Psoas muscle (tissue), 7 donors: ENCODE measurements at regions not wholly inside any gene's neighbourhood (a gene's known extent, or its start where the extent isn't known, plus 50 kb on each side); places are given as distances from the start of the nearest gene placed in this dataset.

Source experiments
- ATAC-seq, 4 donors: fragments of 200-7000 bp; cut with Tn5 transposase; one replicate each; pipeline ENCODE4 v1.9.1; 2020; ENCODE audit warnings: moderate library complexity in 3 of 4, mild to moderate bottlenecking in 2 of 4
- DNase-seq, 2 donors: peaks; one replicate each; pipeline ENCODE4 v3.0.0-alpha.2; 2020
- H3K27ac ChIP-seq: fragments of 200-600 bp; one replicate; pipeline ENCODE4 v1.8.0; 2022
- H3K27me3 ChIP-seq, 3 donors: fragments of 200-600 bp in 1 of 3; one replicate each; pipeline versions ENCODE4 v1.6.1 to v1.8.0; 2013 to 2022; ENCODE audit warnings: low read length in 2 of 3, mild to moderate bottlenecking in 2 of 3, moderate library complexity in 1 of 3; ENCODE audit not compliant: insufficient read depth in 3 of 3
- H3K36me3 ChIP-seq, 2 donors: fragments of 200-600 bp in 1 of 2; one replicate each; pipeline versions ENCODE4 v1.6.1 to v1.8.0; 2013 to 2022; ENCODE audit warnings: low read depth in 1 of 2, mild to moderate bottlenecking in 1 of 2, moderate library complexity in 1 of 2; ENCODE audit not compliant: insufficient read depth in 1 of 2
- H3K4me1 ChIP-seq: fragments of 200-600 bp; one replicate; pipeline ENCODE4 v1.8.0; 2022
- H3K4me3 ChIP-seq: fragments of 200-600 bp; one replicate; pipeline ENCODE4 v1.8.0; 2022; ENCODE audit warnings: mild to moderate bottlenecking
- H3K9me3 ChIP-seq: fragments of 200-600 bp; one replicate; pipeline ENCODE4 v1.8.0; 2022
- WGBS, 3 donors: extraction: QIAGEN DNeasy Blood & Tissue Kit; methylation state at CpG; one replicate each; pipeline versions ENCODE4 v1.1.6 to v1.1.7; 2013; 5-methylcytosine and 5-hydroxymethylcytosine counted together
- intact Hi-C, 2 donors: fragments of 100-400 bp; cut with DNase I; formaldehyde crosslinking; loops; one replicate each; pipeline versions ENCODE4 v1.11.0 to v1.14.2; 2022
- TF ChIP-seq, protein P1 (sequence below): fragments of 200-600 bp; IDR thresholded peaks from one replicate; pipeline ENCODE4 v1.8.0; 2022; ENCODE audit warnings: antibody characterized with exemption
- donor health status: healthy with polysubstance abuse.
- donor health status: DM: no; HTN: no; CAD: no; lungs with moderate emphysema.
- donor health status: Bipolar disorder and iron deficiency.
- donor health status: healthy.
- donor health status: DM: yes; HTN: yes; CAD: no.
- donor health status: DM: no; HTN: no; CAD: no.
- donor health status: DM: yes; HTN: yes; CAD: no.

DNA sequence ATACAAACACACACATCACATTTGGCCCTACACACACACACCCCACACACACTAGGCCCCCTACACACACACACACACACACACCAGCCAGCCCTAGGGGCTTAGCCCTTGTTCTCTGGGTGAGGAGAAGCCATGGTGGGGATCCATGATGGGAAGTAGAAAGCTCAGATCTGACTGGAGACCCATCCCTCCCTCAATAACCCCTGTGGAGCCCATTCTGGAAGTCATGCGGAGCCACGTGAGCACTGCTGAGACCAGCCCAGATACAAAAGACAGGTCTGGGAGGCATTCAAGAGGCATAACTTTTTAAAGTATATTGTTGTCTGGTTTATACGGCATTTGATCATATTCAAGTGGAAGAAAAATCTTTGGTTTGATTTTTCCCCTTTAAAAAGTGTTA, 448.5 kb downstream of the SOX6 start:
- Histone ChIP-seq H3K27me3 (no peaks in the 10 kb centered on the region), H3K27ac (no peak overlapping the region), H3K9me3 (no peaks in the 10 kb centered on the region), H3K4me1 (peaks cover 6% of the 10 kb centered on the region), H3K36me3 (no peaks in the 10 kb centered on the region), H3K4me3 (no peak overlapping the region)
- intact Hi-C loops, result no loop called here
- DNase-seq (no peak), ATAC-seq (no peak)
- WGBS, 3 donors, result 93 to 95% (median 95%) methylated on average over 3 of the region's 3 CpGs
- TF ChIP-seq, protein P1, sequence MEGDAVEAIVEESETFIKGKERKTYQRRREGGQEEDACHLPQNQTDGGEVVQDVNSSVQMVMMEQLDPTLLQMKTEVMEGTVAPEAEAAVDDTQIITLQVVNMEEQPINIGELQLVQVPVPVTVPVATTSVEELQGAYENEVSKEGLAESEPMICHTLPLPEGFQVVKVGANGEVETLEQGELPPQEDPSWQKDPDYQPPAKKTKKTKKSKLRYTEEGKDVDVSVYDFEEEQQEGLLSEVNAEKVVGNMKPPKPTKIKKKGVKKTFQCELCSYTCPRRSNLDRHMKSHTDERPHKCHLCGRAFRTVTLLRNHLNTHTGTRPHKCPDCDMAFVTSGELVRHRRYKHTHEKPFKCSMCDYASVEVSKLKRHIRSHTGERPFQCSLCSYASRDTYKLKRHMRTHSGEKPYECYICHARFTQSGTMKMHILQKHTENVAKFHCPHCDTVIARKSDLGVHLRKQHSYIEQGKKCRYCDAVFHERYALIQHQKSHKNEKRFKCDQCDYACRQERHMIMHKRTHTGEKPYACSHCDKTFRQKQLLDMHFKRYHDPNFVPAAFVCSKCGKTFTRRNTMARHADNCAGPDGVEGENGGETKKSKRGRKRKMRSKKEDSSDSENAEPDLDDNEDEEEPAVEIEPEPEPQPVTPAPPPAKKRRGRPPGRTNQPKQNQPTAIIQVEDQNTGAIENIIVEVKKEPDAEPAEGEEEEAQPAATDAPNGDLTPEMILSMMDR, result no peak

DNA sequence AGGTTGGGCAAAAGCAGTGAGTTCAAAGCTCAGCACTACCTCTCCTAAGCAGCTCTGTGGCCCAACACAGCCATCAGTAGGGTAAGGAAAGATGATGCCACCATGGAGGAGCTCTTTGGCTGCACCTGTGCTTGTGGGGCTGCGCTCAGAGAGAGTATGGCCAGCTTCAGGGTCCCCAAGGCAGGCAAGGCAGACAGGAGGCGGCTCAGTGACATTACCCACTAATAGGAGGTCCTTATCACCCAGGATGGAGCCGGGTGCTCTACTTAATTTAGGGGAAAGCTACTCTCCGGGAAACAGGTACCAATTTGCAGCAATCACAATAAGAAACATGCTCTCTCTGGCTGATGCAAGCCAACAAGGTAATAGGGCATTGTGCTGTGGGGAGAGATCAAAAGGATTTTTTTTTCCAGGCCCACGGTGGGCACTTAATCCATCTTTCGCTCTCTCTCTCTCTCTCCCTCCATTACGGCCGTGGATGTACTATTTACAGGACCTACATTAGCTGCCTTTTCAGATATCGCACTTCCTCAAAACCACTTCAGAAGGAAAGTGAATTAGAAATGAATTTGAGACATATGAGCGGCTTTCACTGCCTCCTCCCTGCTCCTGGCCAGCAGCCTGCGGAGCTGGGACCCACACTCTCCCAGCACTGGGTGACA, 446.3 kb downstream of the SOX6 start:
- H3K4me3 ChIP-seq, result no peak overlapping the region
- no peaks in the 10 kb centered on the region for H3K36me3 ChIP-seq
- TF ChIP-seq, protein P1, result no peak
- no peak for ATAC-seq
- H3K27me3 ChIP-seq, result no peaks in the 10 kb centered on the region
- H3K4me1 ChIP-seq, result no peaks in the 10 kb centered on the region
- H3K9me3 ChIP-seq, result no peaks in the 10 kb centered on the region
- no peak overlapping the region for H3K27ac ChIP-seq
- intact Hi-C loops, result no loop called here
- DNase-seq, result no peak
- 93 to 94% (median 93%) methylated on average over 11 of the region's 11 CpGs for WGBS, 3 donors

DNA sequence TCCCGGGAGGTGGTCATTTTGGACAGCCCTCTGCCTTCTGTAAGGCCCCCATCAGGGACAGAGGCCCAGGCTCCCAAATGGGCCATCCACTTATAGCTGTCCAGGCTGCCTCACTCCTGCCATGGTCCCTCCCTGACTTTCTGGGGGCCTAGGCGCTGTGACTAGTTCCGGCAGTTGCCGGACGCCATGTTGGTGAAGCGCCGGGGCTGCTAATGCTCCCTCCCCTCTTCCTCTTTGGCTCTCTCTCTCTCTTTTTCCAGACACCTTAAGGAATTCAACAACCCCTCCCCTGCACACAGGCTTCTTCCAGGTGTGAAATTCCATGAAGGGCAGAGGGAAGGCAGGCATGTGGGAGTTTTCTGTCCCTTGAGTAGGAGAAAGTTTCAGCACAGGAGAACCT, 445.6 kb downstream of the SOX6 start:
- H3K4me1 ChIP-seq, result no peaks in the 10 kb centered on the region
- no peak overlapping the region for H3K4me3 ChIP-seq
- no peak overlapping the region for H3K27ac ChIP-seq
- no peak for ATAC-seq
- H3K9me3 ChIP-seq, result no peaks in the 10 kb centered on the region
- 97 to 99% (median 97%) methylated on average over 7 of the region's 7 CpGs for WGBS, 3 donors
- no peak for DNase-seq
- TF ChIP-seq, protein P1, result no peak
- intact Hi-C loops, result no loop called here
- no peaks in the 10 kb centered on the region for H3K36me3 ChIP-seq
- H3K27me3 ChIP-seq, result no peaks in the 10 kb centered on the region

DNA sequence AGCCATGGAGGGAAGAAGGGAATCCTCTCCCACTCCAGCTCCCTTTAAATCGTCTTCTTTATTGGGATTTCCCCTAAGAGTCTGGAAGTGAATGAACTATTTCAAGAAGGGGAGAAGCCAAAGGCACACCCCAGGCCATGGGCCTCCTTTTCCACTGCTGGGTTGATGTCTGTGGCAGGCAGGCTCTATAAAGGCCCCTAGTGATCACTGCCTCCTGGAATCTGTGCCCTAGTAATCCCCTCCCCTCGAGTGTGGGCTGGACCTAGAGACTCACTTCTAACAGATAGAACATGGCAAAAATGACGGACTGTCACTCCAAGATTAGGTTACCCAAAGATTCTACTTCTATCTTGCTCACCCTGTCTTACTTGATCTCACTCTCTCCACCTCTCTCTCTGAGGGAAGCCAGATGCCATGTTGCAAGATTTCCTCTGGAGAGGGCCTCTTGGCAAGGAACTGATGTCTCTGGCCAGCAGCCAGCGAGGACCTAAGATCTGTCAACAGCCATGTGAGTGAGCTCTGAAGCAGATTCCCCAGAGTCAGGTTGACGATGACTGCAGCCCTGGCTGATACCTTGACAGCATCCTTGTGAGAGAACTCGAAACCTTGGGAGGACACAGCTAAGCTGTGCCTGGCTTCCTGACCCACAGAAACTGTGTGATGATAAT, 444.8 kb downstream of the SOX6 start:
- peak; percentile 72 to 78 (median 73) for ATAC-seq
- Histone ChIP-seq H3K9me3 (no peaks in the 10 kb centered on the region), H3K36me3 (no peaks in the 10 kb centered on the region), H3K27me3 (no peaks in the 10 kb centered on the region), H3K4me1 (no peaks in the 10 kb centered on the region), H3K27ac (no peak overlapping the region), H3K4me3 (no peak overlapping the region)
- DNase-seq, result peak; percentile 65 to 85
- 27 to 53% (median 38%) methylated on average over 6 of the region's 6 CpGs for WGBS, 3 donors
- TF ChIP-seq, protein P1, result no peak
- intact Hi-C loops, result no loop called here
